ENCODE measurements at regions not wholly inside any gene's neighbourhood (a gene's known extent, or its start where the extent isn't known, plus 50 kb on each side); places are given as distances from the start of the nearest gene placed in this dataset.

GRCh38 chr13:40139896-40140520, 484.5 kb downstream of the COG6 start:
- no peak for TF ChIP-seq CTCF (IDR thresholded peaks at IDR 0.05)
- TF ChIP-seq POLR2A (IDR thresholded peaks at IDR 0.05): no peak

Data from Peyer's patch (tissue), 4 donors.